ENCODE measurements at regions not wholly inside any gene's neighbourhood (a gene's known extent, or its start where the extent isn't known, plus 50 kb on each side); places are given as distances from the start of the nearest gene placed in this dataset.

DNA sequence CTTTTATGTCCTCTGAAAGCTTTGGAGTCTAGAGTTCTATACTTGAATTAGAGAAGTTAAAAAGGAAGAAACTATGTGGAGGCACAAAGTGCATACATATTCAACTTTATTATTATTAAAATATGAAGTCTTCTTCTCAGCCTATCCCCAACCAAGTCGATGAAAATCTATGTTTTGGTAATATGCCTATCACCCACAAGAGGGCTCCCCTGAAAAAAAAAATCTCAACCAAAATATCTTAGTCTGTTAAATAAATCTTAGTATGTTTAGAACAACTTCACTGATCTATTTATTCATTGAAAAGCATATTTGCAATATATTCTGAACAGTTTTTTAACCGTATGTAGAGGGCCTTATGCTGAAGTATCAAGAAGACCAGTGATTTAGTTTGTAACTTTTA is 804.5 kb downstream of the TDRD15 start:
- TF ChIP-seq POLR2A (IDR thresholded peaks at IDR 0.05), result no peak
- TF ChIP-seq, protein P1, sequence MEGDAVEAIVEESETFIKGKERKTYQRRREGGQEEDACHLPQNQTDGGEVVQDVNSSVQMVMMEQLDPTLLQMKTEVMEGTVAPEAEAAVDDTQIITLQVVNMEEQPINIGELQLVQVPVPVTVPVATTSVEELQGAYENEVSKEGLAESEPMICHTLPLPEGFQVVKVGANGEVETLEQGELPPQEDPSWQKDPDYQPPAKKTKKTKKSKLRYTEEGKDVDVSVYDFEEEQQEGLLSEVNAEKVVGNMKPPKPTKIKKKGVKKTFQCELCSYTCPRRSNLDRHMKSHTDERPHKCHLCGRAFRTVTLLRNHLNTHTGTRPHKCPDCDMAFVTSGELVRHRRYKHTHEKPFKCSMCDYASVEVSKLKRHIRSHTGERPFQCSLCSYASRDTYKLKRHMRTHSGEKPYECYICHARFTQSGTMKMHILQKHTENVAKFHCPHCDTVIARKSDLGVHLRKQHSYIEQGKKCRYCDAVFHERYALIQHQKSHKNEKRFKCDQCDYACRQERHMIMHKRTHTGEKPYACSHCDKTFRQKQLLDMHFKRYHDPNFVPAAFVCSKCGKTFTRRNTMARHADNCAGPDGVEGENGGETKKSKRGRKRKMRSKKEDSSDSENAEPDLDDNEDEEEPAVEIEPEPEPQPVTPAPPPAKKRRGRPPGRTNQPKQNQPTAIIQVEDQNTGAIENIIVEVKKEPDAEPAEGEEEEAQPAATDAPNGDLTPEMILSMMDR (IDR thresholded peaks at IDR 0.05), result peak in 7 of 12 donors; percentile 9 to 34 (median 29)
- intact Hi-C loops (cut with DNase I), result no loop called here
- no peak overlapping the region for H3K4me3 ChIP-seq
- no peak for DNase-seq
- H3K27ac ChIP-seq, result no peak overlapping the region
- no peak for ATAC-seq
- 72 to 77% (median 74%) methylated on average over 2 of the region's 2 CpGs for WGBS, 4 donors
- no peaks in the 10 kb centered on the region for H3K36me3 ChIP-seq
- H3K27me3 ChIP-seq, result no peaks in the 10 kb centered on the region
- H3K9me3 ChIP-seq, result peaks cover 0 to 34% (median 17%) of the 10 kb centered on the region in 12 donors
- H3K4me1 ChIP-seq, result peaks cover 0 to 10% (median 0%) of the 10 kb centered on the region in 12 donors

DNA sequence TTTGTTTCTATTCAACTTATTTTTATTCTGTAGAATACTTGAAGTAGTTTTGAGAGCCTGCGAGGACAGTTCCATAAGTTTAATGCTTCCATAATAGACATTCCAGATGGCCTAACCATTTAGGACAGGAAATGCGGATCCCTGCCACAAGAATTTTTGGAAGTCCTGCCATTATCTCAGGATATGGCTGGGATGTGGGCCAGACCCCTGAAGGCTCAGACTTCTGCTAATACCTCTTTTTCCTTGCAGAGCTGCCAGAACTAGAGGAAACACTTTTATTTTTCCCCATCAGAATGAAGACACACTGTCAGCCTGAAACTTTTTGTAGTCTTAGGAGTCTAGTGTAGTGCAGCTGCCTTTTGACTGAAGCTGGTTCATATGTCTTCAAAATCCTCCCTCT is 806.5 kb downstream of the TDRD15 start:
- Histone ChIP-seq H3K27ac (no peak overlapping the region), H3K36me3 (no peaks in the 10 kb centered on the region), H3K9me3 (peaks cover 0 to 18% (median 5%) of the 10 kb centered on the region in 12 donors), H3K27me3 (no peaks in the 10 kb centered on the region), H3K4me3 (no peak overlapping the region), H3K4me1 (peaks cover 0 to 10% (median 0%) of the 10 kb centered on the region in 12 donors)
- TF ChIP-seq POLR2A (IDR thresholded peaks at IDR 0.05), result no peak
- TF ChIP-seq, protein P1 (IDR thresholded peaks at IDR 0.05), result no peak
- WGBS, 4 donors, result 38 to 62% (median 58%) methylated on average over 2 of the region's 2 CpGs
- intact Hi-C loops (cut with DNase I), result no loop called here
- peak in 2 of 5 donors; percentile 8 to 22 for DNase-seq
- peak in 1 of 4 donors; percentile 42 for ATAC-seq

DNA sequence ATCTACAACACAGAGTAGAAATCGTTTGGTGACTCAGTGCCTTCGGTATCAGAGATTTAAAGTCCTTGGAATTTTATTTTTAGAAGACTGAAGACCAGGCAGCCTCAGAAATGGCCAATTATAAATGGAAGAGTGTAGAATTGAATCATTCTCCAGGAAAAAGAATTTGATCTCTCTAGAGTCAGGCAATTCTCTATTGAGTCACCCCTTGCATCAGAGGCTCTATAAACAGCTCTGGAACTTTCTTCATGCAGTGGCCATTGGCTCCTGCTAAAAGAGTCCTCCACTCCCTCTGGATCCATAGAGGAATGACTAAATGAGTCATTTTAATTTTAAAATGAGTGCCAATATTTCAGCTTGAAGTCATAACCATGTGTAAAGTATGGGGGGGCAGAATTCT is 816.2 kb downstream of the TDRD15 start:
- intact Hi-C loops (cut with DNase I), result no loop called here
- H3K36me3 ChIP-seq, result no peaks in the 10 kb centered on the region
- 61 to 71% (median 63%) methylated on average over 2 of the region's 2 CpGs for WGBS, 4 donors
- H3K4me3 ChIP-seq, result no peak overlapping the region
- no peaks in the 10 kb centered on the region for H3K9me3 ChIP-seq
- TF ChIP-seq, protein P1 (IDR thresholded peaks at IDR 0.05), result no peak
- H3K4me1 ChIP-seq, result no peaks in the 10 kb centered on the region
- ATAC-seq (peak in 1 of 4 donors; percentile 10), DNase-seq (no peak)
- H3K27ac ChIP-seq, result no peak overlapping the region
- H3K27me3 ChIP-seq, result no peaks in the 10 kb centered on the region

DNA sequence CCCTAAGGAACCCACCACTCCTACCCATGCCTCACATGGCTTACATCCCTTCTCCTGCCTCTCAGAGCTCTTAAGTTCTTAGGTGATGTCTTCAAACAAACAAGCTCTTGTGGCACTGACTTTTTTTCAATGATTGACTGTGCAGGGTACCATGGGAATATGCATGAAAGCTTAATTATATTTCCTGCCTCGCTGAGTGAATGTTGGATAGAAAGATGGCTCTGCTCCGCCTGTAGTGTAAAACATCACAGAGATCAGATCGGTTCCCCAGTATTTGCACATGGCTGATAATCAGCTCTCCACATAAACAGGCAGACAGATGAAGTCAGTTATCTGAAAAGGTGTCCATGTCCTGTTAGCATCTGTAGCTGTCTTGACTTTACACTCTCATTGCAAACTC is 820.8 kb downstream of the TDRD15 start:
- no peaks in the 10 kb centered on the region for H3K4me1 ChIP-seq
- no peaks in the 10 kb centered on the region for H3K27me3 ChIP-seq
- TF ChIP-seq, protein P1 (IDR thresholded peaks at IDR 0.05), result no peak
- TF ChIP-seq POLR2A (IDR thresholded peaks at IDR 0.05), result no peak
- DNase-seq, result no peak
- intact Hi-C loops (cut with DNase I), result no loop called here
- no peak for ATAC-seq
- no peak overlapping the region for H3K4me3 ChIP-seq
- 74 to 81% (median 75%) methylated on average over 3 of the region's 3 CpGs for WGBS, 4 donors
- H3K9me3 ChIP-seq, result no peaks in the 10 kb centered on the region
- H3K27ac ChIP-seq, result no peak overlapping the region
- no peaks in the 10 kb centered on the region for H3K36me3 ChIP-seq

Data from heart left ventricle (tissue), 16 donors.